ENCODE measurements at regions not wholly inside any gene's neighbourhood (a gene's known extent, or its start where the extent isn't known, plus 50 kb on each side); places are given as distances from the start of the nearest gene placed in this dataset.

DNA sequence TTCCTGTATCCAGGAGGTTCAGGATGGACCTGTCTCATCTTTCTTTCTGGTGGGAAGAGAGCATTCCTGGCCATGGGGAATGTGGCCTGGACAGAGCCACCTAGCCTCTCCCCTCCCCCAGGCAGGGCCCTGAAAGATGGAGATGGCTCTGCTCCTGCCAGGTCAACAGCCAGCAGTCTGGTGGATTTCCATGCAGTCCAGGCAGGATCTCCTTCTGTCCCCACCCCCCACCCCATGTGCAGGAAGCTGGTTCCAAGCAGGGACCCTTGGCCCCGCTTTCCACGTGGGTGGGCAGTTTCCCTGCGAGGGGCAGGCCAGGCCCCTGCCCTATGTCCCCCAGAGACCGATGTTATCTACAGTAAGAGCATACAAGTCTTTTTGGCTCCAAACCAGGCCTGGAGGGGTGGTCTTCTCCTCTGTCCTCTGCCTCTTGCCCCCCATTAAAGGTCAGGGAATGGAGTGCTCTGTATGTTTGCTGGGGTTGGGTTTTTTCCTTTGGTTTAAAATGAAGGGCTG lies 240.5 kb downstream of the SEC14L1 start:
- no peak for DNase-seq

DNA sequence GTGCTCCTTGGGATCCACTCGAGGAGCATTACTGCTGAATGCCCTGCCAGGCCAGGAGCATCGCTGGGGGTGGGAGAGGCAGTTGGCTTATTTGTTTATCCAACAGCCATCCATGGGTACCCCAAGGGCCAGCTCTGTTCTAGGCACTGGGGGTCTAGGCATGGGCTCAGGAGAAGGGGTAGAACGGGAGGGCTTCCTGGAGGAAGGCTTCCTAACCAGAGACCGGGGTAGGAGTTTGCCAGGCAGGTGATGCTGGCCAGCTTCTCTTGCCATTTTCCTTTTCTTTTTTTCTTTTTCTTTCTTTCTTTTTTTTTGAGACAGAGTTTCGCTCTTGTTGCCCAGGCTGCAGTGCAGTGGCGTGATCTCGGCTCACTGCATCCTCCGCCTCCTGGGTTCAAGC lies 241.0 kb downstream of the SEC14L1 start:
- DNase-seq: no peak

DNA sequence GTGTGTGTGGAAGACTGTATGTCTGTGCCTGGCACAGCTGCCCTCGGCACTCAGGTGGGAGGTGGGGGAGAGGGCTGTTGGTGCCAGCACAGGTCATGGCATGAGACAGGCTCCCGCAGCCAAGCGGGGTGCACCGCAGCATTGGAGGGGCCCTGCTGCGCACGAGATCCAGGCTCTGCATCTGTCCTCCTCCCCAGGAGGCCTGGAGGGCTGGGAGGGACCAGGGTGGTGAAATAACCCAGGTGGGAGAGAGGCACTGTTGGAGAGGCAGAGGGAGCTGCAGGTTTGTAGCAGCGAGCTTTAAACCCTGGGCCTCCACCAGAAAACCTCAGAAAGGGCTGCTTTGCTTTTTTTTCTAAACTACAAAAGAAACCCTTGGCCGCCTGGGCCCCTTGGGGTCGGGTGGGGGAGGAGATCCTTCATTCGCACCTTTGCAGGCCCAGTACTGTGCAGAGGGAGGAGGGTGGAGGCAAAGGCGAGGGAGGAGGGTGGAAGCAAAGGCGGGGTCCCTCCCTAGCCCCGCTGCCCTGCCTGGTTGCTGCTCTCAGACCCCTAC lies 241.7 kb downstream of the SEC14L1 start:
- DNase-seq: no peak

DNA sequence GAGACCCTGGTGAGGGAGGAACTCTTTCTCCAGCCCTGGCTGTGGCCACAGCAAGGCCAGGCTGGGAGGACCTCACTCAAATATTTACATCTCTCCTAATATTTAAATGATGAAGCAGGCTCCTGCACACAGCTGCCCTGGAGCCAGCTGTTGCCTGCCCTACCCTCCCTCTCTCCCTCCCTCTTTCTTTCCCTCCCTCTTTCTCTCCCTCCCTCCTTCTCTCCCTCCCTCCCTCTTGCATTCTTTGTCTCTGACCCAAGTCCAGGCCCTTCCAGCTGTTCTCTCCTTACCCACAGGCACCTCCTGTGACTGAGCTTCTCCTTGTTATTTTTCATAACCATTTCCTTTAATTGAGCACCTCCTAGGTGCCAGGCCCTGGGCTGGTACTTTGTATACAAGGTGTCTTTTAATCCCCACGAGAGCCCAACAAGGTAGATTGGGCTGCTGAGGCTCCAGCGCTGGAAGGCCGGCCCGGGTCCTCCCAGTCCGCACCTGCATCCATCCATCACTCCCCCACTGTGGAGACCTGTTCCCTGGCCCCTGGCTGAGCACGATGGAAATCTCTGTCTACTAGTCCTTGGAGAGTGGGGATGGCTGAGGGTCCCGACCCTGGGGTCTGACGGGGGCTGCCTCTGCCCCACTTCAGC lies 242.3 kb downstream of the SEC14L1 start:
- no peak for DNase-seq

DNA sequence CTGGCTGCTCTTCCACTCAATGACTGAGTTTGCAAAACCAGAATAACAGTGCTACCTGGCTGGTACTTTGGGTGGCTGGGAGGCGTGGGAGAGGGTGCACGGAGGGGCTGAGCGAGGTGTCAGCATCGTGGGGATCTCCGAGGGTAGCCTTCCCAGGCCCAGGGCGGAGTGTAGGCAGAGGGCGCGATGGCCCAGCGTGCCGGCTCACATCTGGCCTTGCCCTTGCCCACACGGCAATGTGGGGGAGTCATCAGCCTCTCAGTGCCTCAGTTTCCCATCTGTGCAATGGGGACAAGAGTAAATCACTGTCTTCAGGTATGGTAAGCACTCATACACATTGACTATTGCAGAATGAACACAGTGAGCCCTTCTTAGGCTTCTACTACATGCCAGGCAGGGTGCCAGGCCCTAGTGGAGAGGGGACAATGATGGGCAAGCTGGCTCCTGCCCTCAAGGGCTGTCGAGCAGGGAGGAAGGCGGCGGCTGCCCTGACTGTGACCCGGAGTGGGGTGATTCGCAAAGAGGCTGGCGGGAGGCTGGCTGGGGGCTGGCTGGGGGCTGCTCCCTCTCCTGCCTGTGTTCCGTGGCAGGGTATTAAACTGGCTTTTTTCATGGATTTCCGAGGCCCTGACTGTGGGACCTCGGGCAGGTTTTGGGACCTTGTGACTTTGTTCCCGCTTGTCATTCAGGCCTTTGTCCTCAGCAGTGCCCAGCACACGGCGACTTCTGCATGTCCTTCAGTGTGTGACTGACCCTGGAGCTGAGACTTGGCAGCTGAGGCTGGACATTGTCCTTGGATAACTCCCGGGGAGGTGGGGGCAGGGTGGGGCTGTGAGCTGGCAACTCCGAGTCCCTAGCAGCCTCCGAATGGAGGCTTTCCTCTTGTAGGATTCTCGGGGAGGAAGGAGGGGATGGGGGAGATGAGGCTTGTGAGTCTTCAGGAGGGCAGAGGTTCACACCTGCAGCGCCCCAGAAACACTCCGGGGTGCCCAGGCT lies 243.1 kb downstream of the SEC14L1 start:
- no peak for DNase-seq

DNA sequence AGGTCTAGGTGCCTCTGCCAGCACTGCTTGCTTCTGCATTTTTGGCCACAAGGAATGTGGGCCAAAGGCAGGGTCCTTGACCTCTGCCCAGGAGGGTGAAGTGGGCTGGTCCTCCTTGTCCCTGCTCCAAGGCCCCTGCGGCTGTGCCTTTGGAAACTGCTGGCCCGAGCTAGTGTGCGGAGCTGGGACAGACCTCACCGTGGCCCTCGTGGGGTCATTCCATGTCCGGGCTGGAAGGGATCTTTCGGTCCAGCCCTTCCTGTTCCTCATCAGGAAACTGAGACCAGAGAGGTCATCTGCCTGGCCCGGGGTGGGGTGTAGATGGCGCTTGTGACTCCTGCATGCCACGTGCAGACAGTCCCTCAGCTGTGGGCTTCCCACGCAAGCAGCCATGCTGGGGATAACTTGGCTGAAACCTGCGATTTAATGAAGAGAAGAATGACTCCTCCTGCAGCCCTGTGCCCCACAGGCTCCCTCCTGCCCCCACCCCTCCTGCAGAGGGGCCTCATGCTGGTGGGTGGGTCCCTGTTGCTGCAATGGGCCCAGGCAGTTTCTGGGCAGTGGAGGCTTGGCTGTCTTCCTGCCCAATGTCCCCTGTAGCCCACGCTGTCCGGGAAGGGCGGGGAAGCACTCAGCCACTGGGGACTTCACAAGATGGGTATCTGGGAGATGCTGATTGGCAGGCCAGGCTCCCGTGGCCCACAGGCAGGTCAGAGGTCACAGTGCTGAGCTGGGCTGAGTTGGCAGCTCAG lies 245.2 kb downstream of the SEC14L1 start:
- peak; percentile 21 to 32 for DNase-seq

DNA sequence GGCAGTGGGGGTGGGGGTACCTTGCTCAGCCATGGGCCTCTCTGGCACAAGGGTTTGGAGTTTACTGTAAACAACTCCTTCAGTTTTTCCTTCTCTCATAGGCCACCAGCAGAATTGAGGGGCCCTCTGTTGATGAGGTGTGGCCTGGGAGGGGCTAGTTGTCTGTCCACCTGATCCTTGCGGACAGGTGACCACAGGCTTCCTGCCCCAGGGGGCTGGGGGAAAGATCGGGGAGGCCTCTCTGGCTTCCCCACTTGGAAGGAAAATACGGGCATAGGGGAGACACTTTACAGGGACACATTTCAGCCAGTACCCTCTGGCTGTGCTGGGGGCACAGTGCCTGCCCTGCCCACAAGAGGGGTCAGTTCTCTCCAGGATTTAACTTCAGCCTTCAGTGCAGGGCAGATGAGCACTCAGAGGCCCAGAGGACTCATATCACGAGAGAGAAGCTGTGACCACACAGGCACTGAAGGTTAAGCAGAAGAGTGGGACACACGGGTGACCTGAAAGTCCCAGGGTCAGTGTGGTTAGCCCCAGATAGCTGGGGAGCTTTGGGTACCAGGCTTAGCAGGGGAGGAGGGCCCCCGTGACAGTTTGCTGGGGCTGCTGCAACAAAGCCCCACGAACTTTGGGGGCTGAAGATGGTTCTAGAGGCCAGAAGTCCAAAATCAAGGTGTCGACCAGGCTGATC lies 245.9 kb downstream of the SEC14L1 start:
- no peak for DNase-seq

DNA sequence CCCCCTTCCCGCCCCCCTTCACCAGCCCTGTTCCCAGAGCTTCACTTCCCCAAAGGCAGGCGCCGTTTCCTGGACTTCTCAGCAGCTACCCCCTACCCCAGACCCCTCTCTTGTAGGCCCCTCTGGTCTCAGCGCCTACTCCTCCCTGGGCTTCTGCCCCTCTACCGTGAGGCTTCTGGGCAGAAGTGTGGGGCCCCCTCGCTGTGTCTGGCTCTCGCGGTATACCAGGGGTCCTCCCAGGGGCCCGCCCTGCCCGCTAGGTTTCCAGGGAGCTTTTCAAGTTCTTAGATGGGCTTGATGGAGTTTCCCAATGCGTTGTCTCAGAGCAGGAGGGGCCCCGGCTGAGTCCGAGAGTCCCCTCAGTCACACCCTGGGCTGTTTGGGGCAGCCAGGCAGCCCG lies 247.1 kb downstream of the SEC14L1 start:
- DNase-seq: no peak

DNA sequence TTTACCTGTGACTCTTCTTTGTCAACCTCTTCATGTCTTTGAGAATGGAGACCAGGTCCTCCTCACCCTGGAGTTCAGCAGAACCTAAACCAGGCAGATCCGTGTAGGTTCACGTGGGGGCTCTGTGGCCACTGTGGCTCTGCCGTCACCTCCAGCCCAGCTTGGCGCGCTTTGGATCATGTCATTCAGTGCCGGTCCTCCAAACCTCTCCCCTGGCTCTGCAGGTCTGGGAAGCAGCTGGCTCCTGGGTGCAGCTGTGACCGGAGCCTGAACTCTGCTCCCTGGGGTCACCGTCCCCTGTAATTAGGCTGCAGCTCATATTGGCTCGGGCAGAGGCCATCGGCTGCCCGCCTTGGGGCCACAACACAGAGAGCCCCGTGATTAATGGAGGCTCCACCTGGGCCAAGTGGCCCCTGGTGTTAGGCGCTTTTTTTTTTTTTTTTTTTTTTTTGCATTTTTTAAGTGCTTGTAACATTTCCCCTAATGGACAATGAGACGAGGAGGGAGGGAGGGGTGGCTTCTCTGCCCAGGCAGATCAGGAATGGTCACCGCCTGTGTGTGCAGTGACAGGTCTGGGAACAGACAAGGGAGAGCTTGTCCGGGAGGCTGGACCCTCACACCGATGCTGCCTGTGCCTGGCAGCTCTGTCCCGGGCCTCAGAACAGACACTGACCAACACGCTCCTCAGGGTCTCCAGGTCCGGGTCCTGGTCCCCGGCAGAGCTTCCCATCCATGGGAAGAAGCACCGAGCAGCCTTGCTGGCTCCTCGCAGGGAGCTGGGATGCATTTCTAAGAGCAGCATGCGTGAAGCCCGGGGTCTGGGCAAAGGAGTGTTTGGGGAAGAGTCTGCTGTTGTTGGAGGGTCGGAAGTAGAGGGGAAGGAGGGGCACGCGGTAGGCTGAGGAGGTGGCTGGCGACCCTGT lies 247.9 kb downstream of the SEC14L1 start:
- no peak for DNase-seq

DNA sequence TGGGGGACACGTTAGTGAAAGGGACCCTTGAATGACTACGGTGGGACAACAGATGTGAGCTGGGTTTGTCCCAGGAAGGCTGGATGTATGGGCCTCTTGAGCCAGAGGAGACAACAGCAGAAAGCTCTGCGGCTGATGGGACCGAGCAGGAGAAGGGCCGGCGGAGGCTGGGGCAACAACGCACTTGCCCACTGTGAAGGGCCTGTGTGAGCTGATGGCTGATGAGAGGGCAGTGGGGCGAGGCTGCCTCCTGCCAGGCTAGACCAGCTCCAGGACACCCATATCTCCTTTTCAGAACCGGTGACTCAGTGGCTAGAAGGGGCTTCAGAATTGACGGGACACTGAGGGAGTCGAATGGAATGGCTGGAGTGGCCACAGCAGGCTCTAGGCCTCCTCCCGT lies 250.1 kb downstream of the SEC14L1 start:
- no peak for DNase-seq

DNA sequence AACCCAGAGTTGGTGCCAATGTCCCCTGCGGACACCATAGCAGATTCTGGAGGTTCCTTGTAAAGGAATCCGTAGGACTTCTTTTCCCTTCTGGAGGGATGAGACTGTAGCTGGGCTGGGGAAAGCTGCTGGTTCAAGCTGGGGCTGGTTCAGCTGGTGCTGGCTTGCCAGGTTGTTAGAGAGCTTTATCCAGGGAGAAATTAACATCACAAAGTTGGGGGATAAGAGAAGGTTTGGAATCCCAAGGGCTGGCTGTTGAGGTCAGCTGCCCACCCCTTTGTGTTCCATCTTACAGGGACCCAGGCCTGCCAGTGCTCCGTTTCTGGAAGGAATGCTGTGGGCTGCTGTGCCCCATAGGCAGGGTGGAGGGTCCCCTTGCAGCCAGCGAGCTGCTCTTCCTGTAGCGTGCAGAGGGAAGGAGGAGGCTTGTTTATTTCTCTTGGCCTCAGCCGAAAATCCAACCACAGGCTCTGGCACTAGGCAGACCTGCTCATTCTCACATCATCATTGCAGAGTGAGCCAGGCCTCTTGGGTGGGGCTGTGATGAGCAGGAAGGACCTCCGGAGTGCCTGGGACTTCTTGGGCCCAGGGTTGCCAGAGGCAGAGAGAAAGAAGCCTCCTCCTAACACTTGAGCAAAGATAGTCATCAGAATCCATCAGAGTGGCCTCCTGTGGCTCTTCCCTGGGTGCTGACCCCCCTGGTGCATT lies 251.1 kb downstream of the SEC14L1 start:
- no peak for DNase-seq

DNA sequence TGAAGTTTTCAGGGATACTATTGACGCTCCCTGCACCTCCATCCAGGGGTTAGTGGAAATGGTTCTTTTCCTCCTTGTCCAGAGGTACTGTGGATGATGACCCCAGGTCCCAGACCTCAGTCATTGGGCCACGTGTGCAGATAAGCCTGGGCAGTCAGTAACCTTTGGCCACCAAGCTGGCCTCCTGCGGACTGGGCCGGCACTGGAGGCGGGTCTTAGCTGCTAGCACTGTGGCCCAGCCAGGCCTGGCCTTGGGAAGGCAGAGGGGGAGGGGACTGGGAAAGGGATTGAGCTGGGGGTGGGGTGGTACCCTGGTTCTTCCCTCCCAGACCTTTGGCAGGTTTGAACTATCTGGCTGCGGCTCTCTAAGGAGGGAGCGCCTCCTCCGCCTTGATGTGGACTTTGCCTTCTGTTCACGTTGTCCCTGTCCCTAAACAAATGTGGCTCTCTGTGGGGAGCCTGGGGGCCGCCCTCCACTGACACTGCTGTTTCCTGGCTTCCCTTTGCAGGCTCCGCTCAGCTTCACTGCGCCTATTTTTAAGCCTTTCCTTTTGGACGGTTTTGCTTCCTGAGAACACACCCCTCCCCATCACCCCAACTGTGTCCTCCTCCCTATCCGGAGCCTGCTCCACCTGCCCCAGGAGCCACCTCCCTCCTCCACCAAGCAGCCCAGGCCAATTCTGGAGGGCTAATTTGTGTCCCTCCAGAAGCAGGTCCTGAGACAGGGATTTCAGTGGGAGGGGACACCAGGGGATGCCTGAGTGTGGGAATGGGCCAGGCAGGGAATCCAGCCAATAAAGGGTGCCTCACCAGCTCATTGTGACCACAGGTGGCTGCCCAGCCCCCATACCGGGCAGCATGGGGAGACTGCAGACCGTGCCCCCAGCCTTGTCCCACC lies 251.9 kb downstream of the SEC14L1 start:
- DNase-seq: no peak

DNA sequence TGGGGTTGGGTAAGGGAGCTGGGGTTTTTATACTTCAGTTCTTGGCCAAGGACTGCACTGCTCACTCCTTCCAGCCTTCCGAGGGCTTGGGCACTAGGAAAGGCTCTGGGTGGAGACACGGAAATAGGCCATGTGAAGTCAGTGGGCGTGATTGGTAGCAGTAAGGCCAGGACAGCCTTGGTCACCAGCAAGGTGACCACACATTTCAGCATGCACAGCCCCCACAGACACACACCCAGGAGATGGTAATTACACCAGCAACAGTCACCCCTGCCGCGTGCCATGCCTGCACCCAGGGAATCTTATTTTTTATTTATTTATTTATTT lies 252.5 kb downstream of the SEC14L1 start:
- peak in 1 of 2 donors; percentile 20 for DNase-seq

DNA sequence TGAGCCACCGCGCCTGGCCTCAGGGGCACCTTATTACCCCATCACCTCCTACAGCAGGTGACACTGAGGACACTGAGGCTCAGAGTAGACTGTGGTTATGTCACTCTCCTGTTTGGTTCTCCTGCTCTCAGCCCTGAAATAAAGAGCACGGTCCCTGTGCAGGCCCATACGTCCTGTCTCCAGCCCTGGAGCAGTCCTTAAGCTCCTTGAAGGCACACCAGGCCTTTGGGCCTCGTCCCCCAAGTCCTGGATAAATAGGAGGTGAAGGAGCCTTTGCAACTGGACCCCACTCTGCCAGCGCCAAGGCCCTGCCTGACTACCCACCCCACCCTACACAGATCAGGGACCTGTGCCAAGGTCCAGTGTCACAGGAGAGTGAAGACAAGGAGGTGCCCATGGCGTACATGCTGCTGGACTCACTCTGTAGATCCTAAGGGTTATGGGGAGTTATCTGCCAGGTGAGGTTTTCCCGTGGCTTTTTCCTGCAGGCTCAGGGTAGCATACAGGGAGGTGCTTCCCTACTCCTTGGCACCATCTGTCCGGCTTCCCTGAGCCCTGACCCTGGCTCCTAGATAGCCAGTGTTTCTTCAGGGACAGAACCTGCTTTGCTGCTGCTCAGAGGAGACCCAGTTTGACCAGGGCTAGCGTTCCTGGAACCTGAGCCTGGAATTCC lies 253.2 kb downstream of the SEC14L1 start:
- DNase-seq: no peak

DNA sequence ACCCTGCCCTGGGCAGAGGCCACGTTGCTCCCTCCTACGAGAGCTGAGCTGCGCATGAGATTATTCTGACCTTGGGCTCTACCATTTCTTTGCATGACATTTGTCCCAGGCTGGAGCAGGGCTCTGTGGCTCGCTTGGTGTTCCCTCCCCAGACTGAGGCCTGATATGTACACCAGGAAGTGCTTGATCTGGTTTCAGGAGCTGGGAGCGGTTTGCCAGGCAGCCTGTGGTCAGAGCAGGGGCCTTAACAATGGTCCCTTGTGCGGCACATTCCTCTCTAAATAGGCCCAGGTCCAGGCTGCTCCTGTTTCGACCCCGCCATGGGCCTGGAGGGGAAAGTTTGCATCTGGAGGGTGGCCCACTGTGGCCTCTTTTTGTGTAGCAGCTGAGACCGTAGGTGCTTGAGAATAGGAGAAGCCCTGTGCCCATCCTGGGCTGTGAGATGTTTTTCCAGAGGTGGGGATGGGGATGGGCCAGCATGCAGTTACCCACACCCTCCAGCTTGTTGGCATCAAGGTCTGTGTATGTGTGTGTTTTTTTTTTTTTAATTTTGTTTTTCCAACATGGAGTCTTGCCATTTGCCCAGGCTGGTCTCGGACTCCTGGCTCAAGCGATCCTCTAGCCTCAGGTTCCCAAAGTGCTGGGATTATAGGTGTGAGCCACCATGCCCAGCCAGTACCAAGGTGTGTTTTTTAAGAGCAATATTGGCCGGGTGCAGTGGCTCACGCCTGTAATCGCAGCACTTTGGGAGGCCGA lies 253.9 kb downstream of the SEC14L1 start:
- no peak for DNase-seq

DNA sequence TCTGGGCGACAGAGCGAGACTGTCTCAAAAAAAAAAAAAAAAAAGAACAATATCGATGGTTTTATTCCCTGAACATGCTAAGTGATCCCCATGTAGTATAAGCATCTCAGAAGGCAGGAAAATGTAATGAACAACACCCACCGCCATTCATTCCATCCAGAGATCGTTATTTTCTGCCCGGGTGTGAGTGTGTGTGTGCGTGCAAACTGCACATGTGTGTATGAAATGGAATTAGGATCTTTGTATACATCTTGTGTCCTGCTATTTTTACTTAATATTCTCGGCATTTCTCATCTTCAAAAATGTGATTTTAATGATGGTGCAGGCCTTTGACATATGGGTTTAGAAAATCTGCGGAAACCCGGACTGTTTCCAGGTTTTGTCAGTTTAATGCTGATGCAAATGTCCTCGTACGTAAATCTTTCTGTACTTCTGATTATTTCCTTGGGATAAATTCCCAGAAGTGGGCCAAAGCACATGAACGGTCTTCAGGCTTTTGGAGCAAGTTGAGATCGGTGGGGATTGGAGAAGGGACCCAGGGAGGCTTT lies 254.8 kb downstream of the SEC14L1 start:
- DNase-seq: no peak

DNA sequence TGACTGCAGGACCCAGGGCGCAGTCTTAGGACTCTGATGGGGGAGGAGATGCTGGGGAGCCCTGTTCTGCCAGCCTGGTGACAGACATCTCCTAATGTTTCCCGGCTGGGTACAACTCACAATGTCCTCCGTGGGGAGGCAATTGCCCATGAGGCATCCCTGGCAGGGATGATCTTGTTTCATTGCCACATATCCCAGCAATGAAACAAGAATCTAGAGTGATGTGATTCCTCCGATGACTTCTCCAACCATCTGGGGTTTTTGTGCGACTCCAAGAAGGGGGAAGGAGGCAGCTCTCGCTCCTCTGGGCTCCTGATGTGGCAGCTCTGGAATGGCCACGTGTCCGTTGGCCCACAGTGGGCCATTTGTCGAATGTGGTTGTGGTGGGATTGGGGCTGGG lies 255.8 kb downstream of the SEC14L1 start:
- no peak for DNase-seq

DNA sequence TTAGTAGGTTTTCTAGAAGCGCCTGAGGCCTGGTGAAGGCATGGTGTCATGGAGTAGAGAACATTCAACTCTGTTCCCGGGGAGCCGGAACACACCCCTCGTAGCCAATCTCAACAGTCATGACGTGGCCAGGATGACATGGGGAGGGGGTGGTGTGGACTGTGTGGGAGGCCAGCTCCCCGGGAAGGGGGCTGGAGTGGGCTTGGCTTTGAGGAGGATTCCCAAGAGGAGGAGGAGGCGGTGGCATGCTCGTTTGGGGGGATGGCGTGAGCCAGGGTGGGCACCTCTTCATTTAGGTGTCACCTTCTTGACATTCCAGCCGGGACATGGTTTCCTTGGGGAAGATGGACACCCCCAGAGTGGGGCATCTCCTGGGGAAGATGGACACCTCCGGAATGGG lies 257.5 kb downstream of the SEC14L1 start:
- DNase-seq: no peak
